ENCODE measurements at regions not wholly inside any gene's neighbourhood (a gene's known extent, or its start where the extent isn't known, plus 50 kb on each side); places are given as distances from the start of the nearest gene placed in this dataset.

DNA sequence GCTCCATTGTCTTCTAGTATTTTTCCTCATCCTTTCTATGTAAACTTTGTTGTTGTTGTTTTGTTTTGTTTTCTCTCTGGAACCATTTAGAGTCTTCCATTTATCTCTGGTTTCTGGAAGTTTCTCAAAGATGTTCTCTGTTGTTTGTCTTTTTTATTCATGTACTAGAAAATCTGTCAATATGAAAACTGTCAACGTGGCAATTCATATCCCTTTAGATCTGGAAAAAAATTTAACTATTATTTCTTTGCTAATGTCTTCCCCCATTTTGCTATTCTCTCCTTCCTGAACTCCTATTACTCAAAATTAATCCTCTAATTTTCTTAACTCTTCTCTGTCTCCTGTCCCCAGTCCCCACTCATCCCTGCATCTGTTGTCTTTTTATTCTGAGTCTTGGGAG, 55.9 kb upstream of the LRRN2 start (continued):
- no peak for TF ChIP-seq CHD7 (IDR thresholded peaks at IDR 0.05; ENCODE audit: insufficient replicate concordance, low read length)
- TF ChIP-seq PHF8 (conservative IDR thresholded peaks at IDR 0.05; ENCODE audit: low read depth, low read length) = no peak
- TF ChIP-seq RFX5 (IDR thresholded peaks at IDR 0.05; ENCODE audit: borderline replicate concordance, low read depth, low read length) = no peak
- TF ChIP-seq MAFK (IDR thresholded peaks at IDR 0.05; ENCODE audit: low read depth, low read length) = no peak
